DMS53 (cell line): ENCODE measurements at regions not wholly inside any gene's neighbourhood (a gene's known extent, or its start where the extent isn't known, plus 50 kb on each side); places are given as distances from the start of the nearest gene placed in this dataset.
A peak's percentile ranks its signal among the peaks of the same experiment; 100 is the strongest.
"Not testable (repeated sequence)": the region's sequence is repeated elsewhere in the genome, so short reads cannot be mapped to it uniquely, and the experiment has no call there.

Experiments used
- DNase-seq: peaks from one replicate; lab custom pipeline; 2025; lab: John Stamatoyannopoulos, UW

- no peak for DNase-seq
Observed at GRCh38 chr1:191358724-191359123, 799.5 kb upstream of the RGS18 start.

- DNase-seq = no peak
Observed at GRCh38 chr1:191366686-191367085, 791.6 kb upstream of the RGS18 start.

GRCh38 chr1:191368891-191369654, 789.2 kb upstream of the RGS18 start:
- no peak for DNase-seq

GRCh38 chr1:191371626-191372025, 786.6 kb upstream of the RGS18 start:
- no peak for DNase-seq

GRCh38 chr1:191388283-191388682, 770.0 kb upstream of the RGS18 start:
- DNase-seq = no peak

- DNase-seq = no peak
Observed at GRCh38 chr1:191396622-191397021, 761.6 kb upstream of the RGS18 start.

- DNase-seq = no peak
Observed at GRCh38 chr1:191398551-191398950, 759.7 kb upstream of the RGS18 start.

- DNase-seq = no peak
Observed at GRCh38 chr1:191405417-191405816, 752.8 kb upstream of the RGS18 start.

GRCh38 chr1:191414981-191415640, 743.2 kb upstream of the RGS18 start:
- DNase-seq = no peak

GRCh38 chr1:191419842-191420241, 738.4 kb upstream of the RGS18 start:
- no peak for DNase-seq

- DNase-seq = no peak
Observed at GRCh38 chr1:191427593-191427992, 730.7 kb upstream of the RGS18 start.

GRCh38 chr1:191432817-191433216, 725.4 kb upstream of the RGS18 start:
- DNase-seq = no peak

GRCh38 chr1:191438979-191439378, 719.3 kb upstream of the RGS18 start:
- no peak for DNase-seq

- not testable (repeated sequence) for DNase-seq
Observed at GRCh38 chr1:191448279-191448678, 710.0 kb upstream of the RGS18 start.

- no peak for DNase-seq
Observed at GRCh38 chr1:191452586-191452985, 705.7 kb upstream of the RGS18 start.

GRCh38 chr1:191453487-191453886, 704.8 kb upstream of the RGS18 start:
- no peak for DNase-seq

GRCh38 chr1:191457889-191458288, 700.4 kb upstream of the RGS18 start:
- DNase-seq = no peak

GRCh38 chr1:191460234-191460633, 698.0 kb upstream of the RGS18 start:
- DNase-seq = peak; percentile 68

- peak; percentile 59 for DNase-seq
Observed at GRCh38 chr1:191483988-191484387, 674.3 kb upstream of the RGS18 start.

- no peak for DNase-seq
Observed at GRCh38 chr1:191490303-191490702, 668.0 kb upstream of the RGS18 start.

GRCh38 chr1:191495040-191495439, 663.2 kb upstream of the RGS18 start:
- DNase-seq = peak; percentile 66

- peak; percentile 48 for DNase-seq
Observed at GRCh38 chr1:191498318-191498717, 659.9 kb upstream of the RGS18 start.

- peak; percentile 25 for DNase-seq
Observed at GRCh38 chr1:191498825-191499224, 659.4 kb upstream of the RGS18 start.

GRCh38 chr1:191504999-191505398, 653.3 kb upstream of the RGS18 start:
- no peak for DNase-seq
